ENCODE measurements at regions not wholly inside any gene's neighbourhood (a gene's known extent, or its start where the extent isn't known, plus 50 kb on each side); places are given as distances from the start of the nearest gene placed in this dataset.

GRCh38 chr12:75628511-75628910, 117.1 kb upstream of the KRR1 start:
- no peak overlapping the region for H3K27ac ChIP-seq (ENCODE audit: insufficient read depth, low read length)

More at GRCh38 chr12:75628511-75628910, 117.1 kb upstream of the KRR1 start:
- no peak overlapping the region for H2AK9ac ChIP-seq (replicated peaks; ENCODE audit: low read depth, low read length, poor library complexity)
- H3K23ac ChIP-seq (ENCODE audit: low read depth, low read length), result no peak overlapping the region
- dilution Hi-C loops (cut with HindIII; ENCODE audit: low sequenced_read_pairs, unreplicated experiment), result no loop called here
- no peak overlapping the region for H3K14ac ChIP-seq (replicated peaks; ENCODE audit: low read depth, low read length)
- H3K18ac ChIP-seq (ENCODE audit: low read depth, low read length), result no peak overlapping the region
- no peak overlapping the region for H2AFZ ChIP-seq (replicated peaks; ENCODE audit: low read length, poor library complexity)
- intact Hi-C loops (cut with micrococcal nuclease), result no loop called here
- no peak for ATAC-seq (ENCODE audit: low read depth)
- no peak for DNase-seq
- POLR2A ChIA-PET (ENCODE audit: unreplicated experiment), result no interaction called here
- no peak overlapping the region for H4K5ac ChIP-seq (ENCODE audit: low read depth, low read length)
- BruUV-seq (replicated peaks), result no TSS peak
- no peaks in the 10 kb centered on the region for H4K20me1 ChIP-seq (ENCODE audit: insufficient read depth, low read length)
- no peak overlapping the region for H2AK5ac ChIP-seq (ENCODE audit: low read depth, low read length)
- CTCF ChIA-PET, result no interaction called here
- H3K4me1 ChIP-seq (ENCODE audit: control insufficient read depth, insufficient read depth, low read length), result peaks cover 7% of the 10 kb centered on the region
- H3K56ac ChIP-seq (ENCODE audit: extremely low read depth, insufficient read depth, low read length), result no peak overlapping the region
- no peaks in the 10 kb centered on the region; the same call in 1 of the 2 replicates for H3K36me3 ChIP-seq (ENCODE audit: control insufficient read depth, insufficient read depth, low read length)
- no peak overlapping the region for H3K9ac ChIP-seq (ENCODE audit: low read depth, low read length)
- H3K4me2 ChIP-seq (ENCODE audit: low read depth, low read length), result no peak overlapping the region; the same call in 1 of the 2 replicates
- H2BK15ac ChIP-seq (ENCODE audit: low read depth, low read length), result no peak overlapping the region
- H4K8ac ChIP-seq (ENCODE audit: low read depth in 2 of 2, low read length in 2 of 2), result 0 out of 4 replicates have a peak overlapping the region, but pooled peaks of 1 of the 2 experiments have one; percentile 40
- TF ChIP-seq RFX5 (IDR thresholded peaks at IDR 0.05; ENCODE audit: low read depth, low read length) (no peak), CHD1 (IDR thresholded peaks at IDR 0.05; ENCODE audit: low read depth, low read length) (no peak), NFE2L2 (IDR thresholded peaks at IDR 0.05; ENCODE audit: low read depth, low read length) (no peak), MAFK (IDR thresholded peaks at IDR 0.05; ENCODE audit: low read depth, low read length) (no peak), MAZ (IDR thresholded peaks at IDR 0.05; ENCODE audit: borderline replicate concordance, low read depth, low read length) (no peak), CEBPB (IDR thresholded peaks at IDR 0.05; ENCODE audit: low read depth, low read length) (no peak), CTCF (conservative IDR thresholded peaks at IDR 0.05; ENCODE audit: low read depth, low read length) (no peak), ELK1 (IDR thresholded peaks at IDR 0.05; ENCODE audit: borderline replicate concordance, low read depth, low read length) (no peak), USF2 (IDR thresholded peaks at IDR 0.05; ENCODE audit: low read depth, low read length) (no peak), BHLHE40 (IDR thresholded peaks at IDR 0.05; ENCODE audit: low read depth, low read length) (no peak), RAD21 (IDR thresholded peaks at IDR 0.05; ENCODE audit: low read length) (no peak), FOS (IDR thresholded peaks at IDR 0.05; ENCODE audit: low read depth, low read length) (no peak), RCOR1 (IDR thresholded peaks at IDR 0.05; ENCODE audit: insufficient replicate concordance, low read length) (no peak), POLR2A (IDR thresholded peaks at IDR 0.05; ENCODE audit: low read depth, low read length) (no peak), MXI1 (IDR thresholded peaks at IDR 0.05; ENCODE audit: borderline replicate concordance, low read depth, low read length) (no peak), SMC3 (IDR thresholded peaks at IDR 0.05; ENCODE audit: low read depth, low read length) (no peak)
- peaks cover 2% of the 10 kb centered on the region; the same call in 1 of the 2 replicates for H3K9me3 ChIP-seq (ENCODE audit: control insufficient read depth, insufficient read depth, low read length)
- in situ Hi-C loops (cut with MboI; ENCODE audit: low sequenced_read_pairs), result no loop called here
- H3K27me3 ChIP-seq (ENCODE audit: control insufficient read depth, insufficient read depth, low read length), result no peaks in the 10 kb centered on the region
- no peak overlapping the region for H4K91ac ChIP-seq (ENCODE audit: insufficient read depth, low read depth, low read length)
- no peaks in the 10 kb centered on the region for H3K79me1 ChIP-seq (ENCODE audit: low read depth in 1 of 2, low read length in 2 of 2)
- no peak overlapping the region for H2BK20ac ChIP-seq (ENCODE audit: low read depth, low read length)
- WGBS, 2 experiments (ENCODE audit: extremely low coverage in 2 of 2, insufficient read length in 1 of 2), result no CpG with 5 or more reads among the region's 1 CpG
- no peak overlapping the region for H3K4ac ChIP-seq (ENCODE audit: low read depth, low read length)
- H2BK120ac ChIP-seq (ENCODE audit: low read depth, low read length), result no peak overlapping the region
- H2BK5ac ChIP-seq (ENCODE audit: low read depth, low read length, poor library complexity, severe bottlenecking), result no peak overlapping the region
- no peaks in the 10 kb centered on the region for H3K9me1 ChIP-seq (ENCODE audit: insufficient read depth, low read length)
- H3K4me3 ChIP-seq (ENCODE audit: insufficient read depth, low read depth, low read length), result no peak overlapping the region
